GM19043 (cell line): ENCODE measurements at regions not wholly inside any gene's neighbourhood (a gene's known extent, or its start where the extent isn't known, plus 50 kb on each side); places are given as distances from the start of the nearest gene placed in this dataset.

ENCODE experiments used
- ATAC-seq: cut with Tn5 transposase; IDR thresholded peaks from one replicate; pipeline ENCODE4 v1.9.1; 2021; ENCODE audit warnings: low read depth; ENCODE audit not compliant: unreplicated experiment

- no peak for ATAC-seq
Measured at GRCh38 chr21:27122686-27123085, 155.8 kb upstream of the ADAMTS5 start.

GRCh38 chr21:27114111-27114510, 147.2 kb upstream of the ADAMTS5 start:
- ATAC-seq = no peak

GRCh38 chr21:27112186-27112585, 145.3 kb upstream of the ADAMTS5 start:
- ATAC-seq = no peak

DNA sequence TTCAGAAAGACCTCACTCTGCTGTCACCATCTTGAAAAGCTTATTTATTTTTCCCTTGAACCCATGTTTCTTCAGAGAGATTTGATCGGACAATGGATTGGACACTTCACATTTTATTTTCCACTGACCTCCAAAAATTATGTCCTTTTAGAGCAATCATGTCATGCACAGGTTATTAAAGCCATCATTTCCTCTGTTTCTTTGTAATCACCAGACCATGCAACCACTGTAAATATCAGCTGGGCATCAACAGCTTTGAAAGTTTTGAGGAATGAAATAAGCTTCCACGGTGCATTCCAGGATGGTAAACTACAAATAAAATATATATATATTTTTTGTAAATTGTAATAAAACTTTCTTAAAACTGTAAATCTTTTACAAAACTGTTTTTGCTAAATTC, 144.1 kb upstream of the ADAMTS5 start:
- no peak for ATAC-seq

DNA sequence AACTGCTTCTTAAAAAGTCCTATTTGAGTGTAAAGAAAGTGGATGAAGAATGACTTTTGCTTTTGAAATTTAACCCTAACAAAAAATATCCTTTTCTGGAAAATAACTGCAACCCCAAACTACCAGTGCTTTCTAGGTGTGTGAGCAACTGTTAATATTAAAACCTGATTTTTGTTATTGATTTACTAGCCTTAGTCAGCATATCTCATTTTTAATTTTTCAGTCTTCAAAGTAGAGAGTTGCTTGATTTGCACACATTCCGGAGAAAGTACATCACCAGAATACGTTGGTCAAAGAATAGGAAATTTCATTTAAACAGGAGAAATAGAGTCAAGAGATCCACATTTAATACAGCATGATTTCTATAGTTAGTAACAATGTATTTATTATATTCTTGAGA, 141.8 kb upstream of the ADAMTS5 start:
- ATAC-seq = no peak

DNA sequence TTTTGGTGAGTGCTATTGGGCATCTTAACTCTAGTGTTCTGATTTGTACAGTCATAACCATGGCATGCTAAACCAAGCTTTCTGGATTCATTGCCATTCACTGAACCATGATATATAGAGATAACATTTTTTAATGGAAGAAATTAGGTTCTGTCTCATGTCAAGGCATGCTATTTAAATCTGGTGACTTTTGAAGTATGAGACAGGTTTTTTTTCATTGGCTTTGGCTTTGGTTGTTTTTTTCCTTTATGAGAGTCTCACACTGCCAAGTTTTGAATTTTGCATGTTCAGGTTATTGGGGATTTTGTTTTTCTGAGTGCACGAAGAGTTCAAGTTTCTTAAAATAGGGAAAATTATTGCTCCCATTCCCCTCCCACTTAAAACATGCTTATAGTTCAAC, 141.3 kb upstream of the ADAMTS5 start:
- no peak for ATAC-seq

GRCh38 chr21:27104846-27105431, 138.1 kb upstream of the ADAMTS5 start:
- ATAC-seq = no peak

DNA sequence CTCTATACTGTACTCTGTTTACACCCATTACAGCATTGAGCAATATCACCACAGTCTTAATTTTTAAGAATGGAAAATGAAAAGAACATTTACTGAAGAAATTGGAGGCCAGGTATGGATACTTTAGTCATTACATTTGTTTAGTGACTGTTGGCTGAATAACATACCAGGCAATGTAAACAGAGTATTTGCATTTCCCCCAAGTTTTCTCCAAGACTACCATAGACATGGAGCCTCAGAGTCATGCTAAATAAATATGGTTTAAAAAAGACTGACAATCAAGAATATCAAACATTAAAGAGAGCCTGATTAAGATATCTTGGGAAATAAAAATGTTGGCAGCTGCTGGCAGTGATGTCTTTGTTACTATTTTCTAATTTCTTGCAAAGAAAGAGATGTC, 136.9 kb upstream of the ADAMTS5 start:
- no peak for ATAC-seq

- no peak for ATAC-seq
Measured at GRCh38 chr21:27101523-27101922, 134.6 kb upstream of the ADAMTS5 start.

DNA sequence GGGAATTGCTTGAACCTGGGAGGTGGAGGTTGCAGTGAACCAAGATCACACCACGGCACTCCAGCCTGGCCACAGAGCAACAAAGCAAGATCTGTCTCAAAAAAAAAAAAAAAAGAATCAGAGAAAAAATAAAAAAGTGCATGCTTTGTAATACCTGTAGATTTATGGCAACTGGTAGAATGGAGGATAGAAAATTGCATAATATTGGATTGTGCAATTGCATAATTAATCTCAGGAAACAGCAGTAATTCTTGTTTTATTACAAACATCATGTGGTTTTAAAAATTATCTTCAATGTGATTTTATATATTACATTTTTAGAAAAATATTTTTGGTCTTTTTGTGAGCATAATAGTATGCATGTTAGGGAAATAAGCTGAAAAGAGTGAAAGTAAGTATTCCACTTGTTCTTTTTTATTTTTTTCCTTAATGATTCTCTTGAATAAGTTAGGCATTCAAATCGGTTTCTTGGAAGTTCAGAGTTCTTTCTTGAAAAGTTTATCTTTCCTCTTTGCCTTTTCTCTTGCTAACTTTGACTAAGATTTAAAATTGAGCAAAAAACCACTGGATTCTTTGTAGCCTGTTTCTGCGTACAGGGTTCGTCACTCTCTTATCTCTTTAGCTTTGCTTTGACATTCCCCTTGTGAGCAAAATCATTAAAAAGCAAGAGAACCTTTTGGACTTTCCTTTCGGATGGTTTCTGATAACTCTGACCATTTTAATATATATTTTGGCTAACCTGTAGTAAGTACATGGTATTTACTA, 127.5 kb upstream of the ADAMTS5 start:
- no peak for ATAC-seq

GRCh38 chr21:27086630-27087029, 119.7 kb upstream of the ADAMTS5 start:
- ATAC-seq = no peak

DNA sequence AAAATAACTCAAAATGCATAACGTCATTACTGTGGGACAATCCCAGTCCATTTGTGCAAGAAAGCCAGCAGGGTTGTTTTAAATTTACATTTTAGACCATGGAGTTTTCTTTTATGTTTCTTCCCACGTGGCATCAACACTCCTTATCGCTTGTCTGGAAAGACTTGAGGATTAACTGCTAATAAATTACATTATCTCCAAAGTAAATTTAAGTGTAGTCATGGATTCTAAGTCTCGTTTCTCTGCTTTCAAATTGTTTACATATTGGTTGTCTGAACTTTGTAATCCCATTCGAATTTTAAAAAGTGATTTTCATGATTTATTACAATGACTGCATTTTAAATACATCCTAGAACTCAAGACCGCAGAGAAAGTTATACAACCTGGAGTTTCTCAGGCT, 119.3 kb upstream of the ADAMTS5 start:
- ATAC-seq = no peak

- no peak for ATAC-seq
Measured at GRCh38 chr21:27085387-27085786, 118.5 kb upstream of the ADAMTS5 start.

DNA sequence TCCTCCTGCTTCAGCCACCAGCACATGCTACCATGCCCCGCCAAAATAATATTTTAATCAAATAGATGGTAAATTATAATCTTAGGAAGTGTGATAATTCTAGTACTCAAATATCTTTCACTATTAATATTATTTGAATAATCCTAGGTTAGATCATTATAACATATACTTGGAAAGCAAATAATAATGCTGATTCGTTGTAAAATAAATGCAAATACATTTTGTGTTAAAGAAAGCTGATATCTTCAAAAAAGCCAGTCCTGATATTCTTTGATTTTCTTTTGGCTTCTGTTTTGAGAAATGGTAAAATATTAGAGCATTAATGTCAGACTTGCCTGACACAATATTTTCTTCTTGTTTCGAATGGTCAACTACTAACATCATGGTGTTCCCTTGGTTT, 116.3 kb upstream of the ADAMTS5 start:
- ATAC-seq = no peak

GRCh38 chr21:27082431-27083010, 115.6 kb upstream of the ADAMTS5 start:
- no peak for ATAC-seq

GRCh38 chr21:27079636-27080240, 112.8 kb upstream of the ADAMTS5 start:
- ATAC-seq = no peak

- no peak for ATAC-seq
Measured at GRCh38 chr21:27078915-27079314, 112.0 kb upstream of the ADAMTS5 start.

DNA sequence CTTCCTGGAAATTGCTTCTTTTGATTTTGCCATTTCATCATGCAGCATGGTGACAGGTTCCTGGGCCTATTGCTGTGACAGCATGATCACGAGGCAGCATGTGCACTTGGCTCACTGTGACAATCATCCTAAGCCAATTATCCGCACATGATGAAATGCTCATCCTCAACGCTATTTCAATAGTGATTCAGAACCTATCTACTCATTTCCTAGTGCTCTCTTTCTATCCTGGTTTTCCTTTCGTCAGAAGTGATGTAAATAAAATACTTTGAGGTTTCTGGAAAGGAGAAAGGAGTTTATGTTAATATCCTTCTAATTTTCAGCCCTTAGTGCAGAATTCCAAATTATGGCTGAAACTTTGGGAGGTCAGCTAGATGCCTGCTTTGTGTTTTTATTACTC, 110.6 kb upstream of the ADAMTS5 start:
- no peak for ATAC-seq

DNA sequence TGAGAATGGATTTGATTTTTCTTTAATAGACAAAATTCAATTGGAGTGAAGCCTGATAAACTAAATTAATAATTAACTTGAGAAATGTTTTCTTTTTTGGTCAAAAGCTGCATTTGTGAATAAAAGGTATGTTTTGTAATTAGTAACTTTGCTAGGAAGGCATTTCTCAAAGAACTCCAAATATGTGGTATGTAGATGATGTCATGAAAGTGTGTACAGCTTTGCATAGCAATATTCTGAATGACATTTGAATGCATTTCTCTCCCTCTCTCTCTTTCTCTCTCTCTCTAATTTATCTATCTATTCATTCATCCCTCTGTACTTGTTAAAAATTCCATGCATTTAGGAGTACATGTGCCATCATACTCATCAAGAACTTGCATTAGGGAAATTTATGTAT, 109.1 kb upstream of the ADAMTS5 start:
- ATAC-seq = no peak

DNA sequence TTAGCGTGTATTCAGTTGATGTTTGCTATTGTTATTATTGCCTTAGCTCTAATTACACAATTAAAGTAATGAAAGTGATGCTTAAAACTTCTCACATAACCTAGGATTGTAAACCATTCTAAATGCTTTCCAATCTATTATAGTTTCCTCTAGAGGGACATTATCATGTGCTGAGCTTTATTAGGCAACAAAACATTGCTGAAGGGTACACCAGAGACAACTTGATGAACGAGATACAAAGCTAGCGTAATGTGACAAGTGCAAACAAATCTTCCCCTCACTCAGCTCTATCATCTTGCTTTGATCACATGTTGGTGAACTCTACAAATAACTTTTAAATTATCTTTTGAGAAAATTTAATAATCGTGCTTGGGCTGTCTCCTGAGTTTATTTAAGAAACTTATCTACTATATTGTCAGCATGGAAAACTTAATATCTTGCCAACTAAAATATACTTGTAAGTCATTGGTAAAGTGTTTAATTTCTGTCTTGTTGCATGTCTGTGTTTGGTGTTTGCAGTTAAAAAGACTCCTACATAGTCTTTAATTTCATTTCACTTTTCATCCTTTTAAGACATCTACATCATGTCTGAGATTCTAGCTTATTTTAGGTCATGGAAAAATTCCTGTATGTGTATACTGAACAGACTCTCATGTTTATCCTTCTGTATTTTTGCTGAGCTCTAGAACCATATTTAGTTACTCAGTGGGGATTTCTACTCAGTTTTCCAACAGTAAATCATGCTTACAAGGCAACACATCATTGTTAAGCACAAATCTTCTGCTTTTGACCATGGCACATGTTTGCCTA, 104.2 kb upstream of the ADAMTS5 start:
- no peak for ATAC-seq

GRCh38 chr21:27068811-27069210, 101.9 kb upstream of the ADAMTS5 start:
- no peak for ATAC-seq
